GM23338 (cell line): ENCODE measurements at regions not wholly inside any gene's neighbourhood (a gene's known extent, or its start where the extent isn't known, plus 50 kb on each side); places are given as distances from the start of the nearest gene placed in this dataset.

ENCODE experiments used
- ATAC-seq: fragments of 200-7000 bp; cut with Tn5 transposase; 3 replicates; pipeline ENCODE4 v1.9.1; 2020
- DNase-seq: peaks from one replicate; pipeline ENCODE4 v3.0.0-alpha.2; 2015; ENCODE audit warnings: low spot score
- H2AFZ ChIP-seq: fragments of 200-600 bp; sonication (generic); 2 replicates; pipeline ENCODE4 v1.8.0; 2016; ENCODE audit warnings: antibody characterized with exemption, mild to moderate bottlenecking, moderate library complexity
- H3F3A ChIP-seq: fragments of 200-600 bp; sonication (generic); replicated peaks from 2 replicates; pipeline ENCODE4 v1.8.0; 2017; ENCODE audit warnings: antibody characterized with exemption, mixed run types, low read depth
- H3K27ac ChIP-seq: fragments of 200-600 bp; sonication (generic); 2 replicates; pipeline ENCODE4 v1.6.1; 2016; ENCODE audit warnings: low read depth
- H3K27me3 ChIP-seq: fragments of 200-600 bp; sonication (generic); 2 replicates; pipeline ENCODE4 v1.8.0; 2016; ENCODE audit warnings: mild to moderate bottlenecking, mixed run types, moderate library complexity; ENCODE audit not compliant: insufficient read depth
- H3K36me3 ChIP-seq: fragments of 200-600 bp; sonication (generic); 2 replicates; pipeline ENCODE4 v1.8.0; 2016; ENCODE audit warnings: mild to moderate bottlenecking; ENCODE audit not compliant: insufficient read depth
- H3K4me1 ChIP-seq: fragments of 200-600 bp; sonication (generic); 2 replicates; pipeline ENCODE4 v1.8.0; 2016; ENCODE audit warnings: mild to moderate bottlenecking, moderate library complexity; ENCODE audit not compliant: insufficient read depth
- H3K4me2 ChIP-seq: fragments of 200-600 bp; sonication (generic); 2 replicates; pipeline ENCODE4 v1.7.1; 2017; ENCODE audit warnings: mixed run types
- H3K4me3 ChIP-seq: fragments of 200-600 bp; sonication (generic); 2 replicates; pipeline ENCODE4 v1.6.1; 2016; ENCODE audit warnings: mixed run types
- H3K79me2 ChIP-seq: fragments of 200-600 bp; sonication (generic); replicated peaks from 2 replicates; pipeline ENCODE4 v1.8.0; 2017; ENCODE audit warnings: mild to moderate bottlenecking; ENCODE audit not compliant: insufficient read depth
- H3K9me2 ChIP-seq: fragments of 200-600 bp; sonication (generic); 2 replicates; pipeline ENCODE4 v1.8.0; 2017; ENCODE audit not compliant: insufficient read depth
- H4K20me1 ChIP-seq: fragments of 200-600 bp; sonication (generic); replicated peaks from 2 replicates; pipeline ENCODE4 v1.8.0; 2017; ENCODE audit warnings: mild to moderate bottlenecking; ENCODE audit not compliant: insufficient read depth
- H3K27ac Mint-ChIP-seq: 2 replicates; pipeline ENCODE4 v1.8.0; 2020; ENCODE audit warnings: inconsistent platforms, mild to moderate bottlenecking, moderate library complexity, mixed read lengths
- H3K27me3 Mint-ChIP-seq: 3 replicates; pipeline ENCODE4 v1.8.0; 2022; ENCODE audit warnings: low read depth, mild to moderate bottlenecking, moderate library complexity, mixed read lengths, inconsistent platforms; ENCODE audit not compliant: insufficient read depth, poor library complexity
- H3K36me3 Mint-ChIP-seq: 3 replicates; pipeline ENCODE4 v1.8.0; 2021; ENCODE audit warnings: low read depth, mild to moderate bottlenecking, inconsistent platforms, moderate library complexity, mixed read lengths
- H3K4me1 Mint-ChIP-seq: 3 replicates; pipeline ENCODE4 v1.8.0; 2020; ENCODE audit warnings: mild to moderate bottlenecking, inconsistent platforms, mixed read lengths
- H3K4me3 Mint-ChIP-seq: 3 replicates; pipeline ENCODE4 v1.8.0; 2021; ENCODE audit warnings: moderate library complexity, mild to moderate bottlenecking, inconsistent platforms, mixed read lengths
- H3K9me3 Mint-ChIP-seq: 3 replicates; pipeline ENCODE4 v1.8.0; 2020; ENCODE audit warnings: moderate library complexity, mild to moderate bottlenecking, inconsistent platforms, mixed read lengths
- CREB1 ChIP-seq: fragments of 250-450 bp; sonication (Bioruptor Pico); IDR thresholded peaks from 2 replicates; pipeline ENCODE4 v1.5.0; 2020; ENCODE audit warnings: low read depth, mild to moderate bottlenecking, moderate library complexity
- CTCF ChIP-seq, 2 experiments: fragments of 200-600 bp in 1 of 2; sonication (generic) in 1 of 2; conservative IDR thresholded peaks; 2 replicates each; pipeline versions ENCODE4 v1.5.1 to v1.6.1; 2016 to 2017; ENCODE audit warnings: antibody characterized with exemption in 2 of 2, low read depth in 2 of 2, mild to moderate bottlenecking in 2 of 2, moderate library complexity in 1 of 2
- EZH2 ChIP-seq: fragments of 200-600 bp; sonication (generic); IDR thresholded peaks from one replicate; pipeline ENCODE4 v1.8.0; 2017; ENCODE audit warnings: antibody characterized with exemption, mild to moderate bottlenecking, low read depth; ENCODE audit not compliant: unreplicated experiment
- JUNB ChIP-seq: IDR thresholded peaks from one replicate; pipeline ENCODE4 v1.6.1; 2016; ENCODE audit warnings: antibody characterized with exemption; ENCODE audit not compliant: unreplicated experiment
- NANOG ChIP-seq: IDR thresholded peaks from 2 replicates; pipeline ENCODE4 v1.6.1; 2016; ENCODE audit warnings: antibody characterized with exemption, borderline replicate concordance
- POLR2AphosphoS5 ChIP-seq: IDR thresholded peaks from 2 replicates; pipeline ENCODE4 v1.6.1; 2016; ENCODE audit warnings: antibody characterized with exemption, low read depth
- REST ChIP-seq: IDR thresholded peaks from one replicate; pipeline ENCODE4 v1.6.1; 2018; ENCODE audit warnings: antibody characterized with exemption; ENCODE audit not compliant: unreplicated experiment
- STAT1 ChIP-seq: IDR thresholded peaks from one replicate; pipeline ENCODE4 v1.6.1; 2016; ENCODE audit warnings: antibody characterized with exemption; ENCODE audit not compliant: unreplicated experiment
- ZNF114 ChIP-seq: fragments of 250-450 bp; sonication (Bioruptor Pico); IDR thresholded peaks from 2 replicates; pipeline ENCODE4 v1.5.0; 2020; ENCODE audit warnings: mild to moderate bottlenecking, moderate library complexity
- ZNF462 ChIP-seq: fragments of 250-450 bp; sonication (Bioruptor Pico); IDR thresholded peaks from 2 replicates; pipeline ENCODE4 v1.5.0; 2020; ENCODE audit warnings: mild to moderate bottlenecking, moderate library complexity
- TF ChIP-seq, protein P1 (sequence below): IDR thresholded peaks from 2 replicates; pipeline ENCODE4 v1.6.1; 2016; ENCODE audit warnings: antibody characterized with exemption

DNA sequence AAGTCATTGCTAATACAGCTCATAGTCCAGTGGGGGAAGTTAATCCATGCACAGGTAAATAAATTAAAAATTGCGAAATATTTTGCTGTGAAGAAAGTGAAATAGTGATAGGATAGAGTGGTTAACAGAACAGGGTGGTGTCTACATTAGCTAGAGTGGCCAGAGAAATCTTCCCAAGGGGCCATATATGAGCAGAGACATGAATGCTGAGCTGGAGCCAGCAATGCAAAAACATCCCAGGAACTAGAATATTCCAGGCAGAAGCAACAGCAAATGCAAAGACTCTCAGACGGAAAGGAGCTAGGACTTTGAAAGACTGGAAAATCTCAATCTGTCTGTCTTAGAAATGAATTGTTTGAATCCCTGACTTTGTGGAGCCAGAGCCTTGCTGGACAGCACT, 1221.6 kb downstream of the MAT2B start (continued):
- TF ChIP-seq, protein P1, sequence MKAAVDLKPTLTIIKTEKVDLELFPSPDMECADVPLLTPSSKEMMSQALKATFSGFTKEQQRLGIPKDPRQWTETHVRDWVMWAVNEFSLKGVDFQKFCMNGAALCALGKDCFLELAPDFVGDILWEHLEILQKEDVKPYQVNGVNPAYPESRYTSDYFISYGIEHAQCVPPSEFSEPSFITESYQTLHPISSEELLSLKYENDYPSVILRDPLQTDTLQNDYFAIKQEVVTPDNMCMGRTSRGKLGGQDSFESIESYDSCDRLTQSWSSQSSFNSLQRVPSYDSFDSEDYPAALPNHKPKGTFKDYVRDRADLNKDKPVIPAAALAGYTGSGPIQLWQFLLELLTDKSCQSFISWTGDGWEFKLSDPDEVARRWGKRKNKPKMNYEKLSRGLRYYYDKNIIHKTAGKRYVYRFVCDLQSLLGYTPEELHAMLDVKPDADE, result no peak
- TF ChIP-seq REST (no peak), EZH2 (no peak), JUNB (no peak), ZNF114 (no peak)

- no peaks in the 10 kb centered on the region for H3K36me3 Mint-ChIP-seq
- no peaks in the 10 kb centered on the region for H3F3A ChIP-seq
- no peaks in the 10 kb centered on the region for H3K9me3 Mint-ChIP-seq
- H3K27me3 Mint-ChIP-seq, result no peaks in the 10 kb centered on the region
- no peak for DNase-seq
- H3K79me2 ChIP-seq, result no peaks in the 10 kb centered on the region
- H3K4me1 Mint-ChIP-seq, result no peaks in the 10 kb centered on the region
- no peak overlapping the region for H3K4me3 ChIP-seq
- H3K9me2 ChIP-seq, result no peaks in the 10 kb centered on the region
- no peak overlapping the region for H3K4me2 ChIP-seq
- H3K27ac Mint-ChIP-seq, result no peak overlapping the region
- no peaks in the 10 kb centered on the region for H4K20me1 ChIP-seq
- no peak overlapping the region for H3K4me3 Mint-ChIP-seq
- TF ChIP-seq NANOG, result no peak
- no peak for TF ChIP-seq ZNF114
- no peak for TF ChIP-seq CTCF (conservative IDR thresholded peaks at IDR 0.05; ENCODE audit: low read depth in 2 of 2)
- TF ChIP-seq POLR2AphosphoS5, result no peak
- TF ChIP-seq EZH2, result no peak
- no peak for TF ChIP-seq CREB1 (CRISPR knock-in tag)
- no peak for TF ChIP-seq ZNF462
- no peak for TF ChIP-seq STAT1
- no peaks in the 10 kb centered on the region; the same call in 1 of the 2 replicates for H3K36me3 ChIP-seq
- no peak overlapping the region for H2AFZ ChIP-seq
- no peaks in the 10 kb centered on the region for H3K4me1 ChIP-seq
- no peak overlapping the region for H3K27ac ChIP-seq
- no peak for ATAC-seq
- no peaks in the 10 kb centered on the region for H3K27me3 ChIP-seq
These were observed 1223.3 kb downstream of the MAT2B start for GRCh38 chr5:164728733-164729132.
